ENCODE measurements at regions not wholly inside any gene's neighbourhood (a gene's known extent, or its start where the extent isn't known, plus 50 kb on each side); places are given as distances from the start of the nearest gene placed in this dataset.
"Not testable (repeated sequence)": the region's sequence is repeated elsewhere in the genome, so short reads cannot be mapped to it uniquely, and the experiment has no call there.

DNA sequence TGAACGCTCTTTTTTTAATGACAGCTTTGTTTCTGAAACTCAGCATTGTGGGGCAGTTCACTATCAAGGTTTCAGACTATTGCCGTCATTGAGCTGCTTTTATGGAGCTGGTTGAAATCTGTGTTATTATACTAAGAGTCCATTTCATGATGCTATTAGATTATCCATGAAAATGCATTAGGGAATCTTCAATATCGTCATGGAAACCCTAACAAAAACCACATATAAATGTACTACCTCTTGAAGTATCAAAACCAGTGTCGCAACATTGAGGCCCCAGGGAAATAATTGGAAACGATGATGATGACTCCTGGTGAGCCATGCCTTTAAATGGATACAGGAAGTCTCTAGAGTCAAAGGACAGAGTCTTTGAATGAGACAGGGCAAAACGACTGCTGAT is 231.6 kb upstream of the CPHXL start:
- H3K27me3 ChIP-seq (ENCODE audit: low read depth), result no peaks in the 10 kb centered on the region
- no peak for DNase-seq
- H3K27ac ChIP-seq (replicated peaks), result no peak overlapping the region
- no peaks in the 10 kb centered on the region for H3K9me3 ChIP-seq (replicated peaks)
- H3K4me1 ChIP-seq, result no peaks in the 10 kb centered on the region
- H3K36me3 ChIP-seq, result no peaks in the 10 kb centered on the region
- H3K4me3 ChIP-seq, result no peak overlapping the region
- TF ChIP-seq, protein P1, sequence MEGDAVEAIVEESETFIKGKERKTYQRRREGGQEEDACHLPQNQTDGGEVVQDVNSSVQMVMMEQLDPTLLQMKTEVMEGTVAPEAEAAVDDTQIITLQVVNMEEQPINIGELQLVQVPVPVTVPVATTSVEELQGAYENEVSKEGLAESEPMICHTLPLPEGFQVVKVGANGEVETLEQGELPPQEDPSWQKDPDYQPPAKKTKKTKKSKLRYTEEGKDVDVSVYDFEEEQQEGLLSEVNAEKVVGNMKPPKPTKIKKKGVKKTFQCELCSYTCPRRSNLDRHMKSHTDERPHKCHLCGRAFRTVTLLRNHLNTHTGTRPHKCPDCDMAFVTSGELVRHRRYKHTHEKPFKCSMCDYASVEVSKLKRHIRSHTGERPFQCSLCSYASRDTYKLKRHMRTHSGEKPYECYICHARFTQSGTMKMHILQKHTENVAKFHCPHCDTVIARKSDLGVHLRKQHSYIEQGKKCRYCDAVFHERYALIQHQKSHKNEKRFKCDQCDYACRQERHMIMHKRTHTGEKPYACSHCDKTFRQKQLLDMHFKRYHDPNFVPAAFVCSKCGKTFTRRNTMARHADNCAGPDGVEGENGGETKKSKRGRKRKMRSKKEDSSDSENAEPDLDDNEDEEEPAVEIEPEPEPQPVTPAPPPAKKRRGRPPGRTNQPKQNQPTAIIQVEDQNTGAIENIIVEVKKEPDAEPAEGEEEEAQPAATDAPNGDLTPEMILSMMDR (IDR thresholded peaks at IDR 0.05; ENCODE audit: borderline replicate concordance), result no peak
- intact Hi-C loops (cut with micrococcal nuclease), result no loop called here

DNA sequence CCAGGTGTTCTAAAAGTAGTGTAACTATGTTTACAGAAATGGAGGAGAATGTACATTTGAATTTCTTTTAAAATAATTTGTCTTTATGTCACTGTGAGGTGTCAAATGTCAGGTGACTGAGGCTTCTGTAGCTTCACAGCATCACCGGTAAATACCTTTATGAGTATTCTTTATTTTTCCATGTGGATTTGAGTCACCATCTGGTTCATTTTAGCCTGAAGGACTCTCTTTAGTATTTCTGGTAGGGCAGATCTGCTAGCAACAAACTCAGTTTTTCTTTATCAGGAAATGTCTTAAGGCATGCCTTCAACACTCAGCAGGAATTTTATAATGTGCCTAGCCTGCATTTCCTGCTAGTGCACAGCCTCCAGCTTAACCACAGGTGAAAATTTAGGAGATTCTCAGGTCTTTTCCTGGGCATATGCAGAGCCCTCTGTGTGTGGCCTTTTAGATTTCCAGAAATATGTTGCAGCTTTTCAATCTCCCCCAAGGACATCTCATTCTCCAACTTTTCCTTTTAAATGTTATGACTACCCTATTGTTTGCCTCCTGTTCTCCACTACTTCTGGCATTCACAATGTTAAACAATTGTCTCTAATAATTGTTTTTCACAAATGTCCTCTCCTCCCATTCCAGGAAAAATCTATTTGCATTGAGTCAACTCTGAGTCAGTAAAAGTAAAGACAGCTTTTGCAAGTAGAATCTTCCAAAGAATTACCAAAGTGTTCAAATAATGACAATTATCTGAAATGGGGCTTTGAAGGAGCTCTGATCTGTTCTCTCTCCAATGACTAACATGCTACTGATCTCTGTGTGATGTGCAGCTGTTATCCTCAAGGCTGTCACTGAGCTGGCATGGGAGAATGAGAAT is 239.4 kb upstream of the CPHXL start:
- Histone ChIP-seq H3K27ac (replicated peaks) (no peak overlapping the region), H3K4me3 (no peak overlapping the region), H3K9me3 (replicated peaks) (no peaks in the 10 kb centered on the region), H3K36me3 (no peaks in the 10 kb centered on the region), H3K4me1 (no peaks in the 10 kb centered on the region), H3K27me3 (ENCODE audit: low read depth) (no peaks in the 10 kb centered on the region)
- TF ChIP-seq, protein P1 (IDR thresholded peaks at IDR 0.05; ENCODE audit: borderline replicate concordance), result no peak
- intact Hi-C loops (cut with micrococcal nuclease), result no loop called here
- DNase-seq, result no peak

DNA sequence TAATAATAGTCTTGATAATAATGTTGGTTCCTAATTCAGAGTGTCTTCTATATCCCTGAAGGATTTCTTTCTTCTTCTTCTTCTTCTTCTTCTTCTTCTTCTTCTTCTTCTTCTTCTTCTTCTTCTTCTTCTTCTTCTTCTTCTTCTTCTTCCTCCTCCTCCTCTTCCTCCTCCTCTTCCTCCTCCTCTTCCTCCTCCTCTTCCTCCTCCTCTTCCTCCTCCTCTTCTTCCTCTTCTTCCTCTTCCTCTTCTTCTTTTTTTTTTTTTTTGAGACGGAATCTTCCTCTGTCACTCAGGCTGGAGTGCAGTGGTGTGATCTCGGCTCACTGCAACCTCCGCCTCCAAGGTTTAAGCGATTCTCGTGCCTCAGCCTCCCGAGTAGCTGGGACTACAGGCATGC is 242.8 kb upstream of the CPHXL start:
- intact Hi-C loops (cut with micrococcal nuclease); H3K9me3 ChIP-seq (replicated peaks); H3K4me3 ChIP-seq: not testable (repeated sequence)

GRCh38 chr16:75971334-75971733 is 245.0 kb upstream of the CPHXL start:
- H3K36me3 ChIP-seq, result no peaks in the 10 kb centered on the region

More for the DNA sequence above, 242.8 kb upstream of the CPHXL start:
- not testable (repeated sequence) for H3K36me3 ChIP-seq; H3K27me3 ChIP-seq (ENCODE audit: low read depth); H3K27ac ChIP-seq (replicated peaks); DNase-seq; H3K4me1 ChIP-seq

DNA sequence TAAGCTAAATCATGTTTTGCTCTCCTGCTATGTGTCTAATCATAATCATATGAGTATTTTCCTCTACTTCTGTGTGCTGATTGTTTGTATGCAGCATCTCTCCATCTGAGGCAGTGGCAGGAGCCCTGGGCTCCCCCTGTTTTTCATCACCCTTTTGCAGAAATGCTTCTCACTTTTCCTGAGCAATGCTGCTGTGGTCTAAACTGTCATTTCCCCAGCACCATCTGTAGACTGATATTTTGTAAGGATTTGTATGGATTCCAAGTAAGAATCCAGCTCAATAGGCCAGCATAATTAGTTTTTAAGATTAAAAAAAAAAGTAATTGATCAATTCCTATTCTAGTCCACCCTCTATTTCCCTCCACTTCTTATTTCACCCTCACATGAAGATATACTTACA is 257.0 kb upstream of the CPHXL start:
- Histone ChIP-seq H3K36me3 (no peaks in the 10 kb centered on the region), H3K27me3 (ENCODE audit: low read depth) (no peaks in the 10 kb centered on the region), H3K27ac (replicated peaks) (no peak overlapping the region), H3K9me3 (replicated peaks) (peaks cover 25% of the 10 kb centered on the region), H3K4me1 (no peaks in the 10 kb centered on the region), H3K4me3 (no peak overlapping the region)
- no peak for DNase-seq
- intact Hi-C loops (cut with micrococcal nuclease), result no loop called here
- TF ChIP-seq, protein P1 (IDR thresholded peaks at IDR 0.05; ENCODE audit: borderline replicate concordance), result no peak

More at GRCh38 chr16:75971334-75971733, 245.0 kb upstream of the CPHXL start:
- Histone ChIP-seq H3K9me3 (replicated peaks) (no peaks in the 10 kb centered on the region), H3K27ac (replicated peaks) (no peak overlapping the region), H3K4me3 (no peak overlapping the region), H3K27me3 (ENCODE audit: low read depth) (no peaks in the 10 kb centered on the region), H3K4me1 (no peaks in the 10 kb centered on the region)
- DNase-seq, result no peak
- intact Hi-C loops (cut with micrococcal nuclease), result no loop called here
- TF ChIP-seq, protein P1 (IDR thresholded peaks at IDR 0.05; ENCODE audit: borderline replicate concordance), result no peak

DNA sequence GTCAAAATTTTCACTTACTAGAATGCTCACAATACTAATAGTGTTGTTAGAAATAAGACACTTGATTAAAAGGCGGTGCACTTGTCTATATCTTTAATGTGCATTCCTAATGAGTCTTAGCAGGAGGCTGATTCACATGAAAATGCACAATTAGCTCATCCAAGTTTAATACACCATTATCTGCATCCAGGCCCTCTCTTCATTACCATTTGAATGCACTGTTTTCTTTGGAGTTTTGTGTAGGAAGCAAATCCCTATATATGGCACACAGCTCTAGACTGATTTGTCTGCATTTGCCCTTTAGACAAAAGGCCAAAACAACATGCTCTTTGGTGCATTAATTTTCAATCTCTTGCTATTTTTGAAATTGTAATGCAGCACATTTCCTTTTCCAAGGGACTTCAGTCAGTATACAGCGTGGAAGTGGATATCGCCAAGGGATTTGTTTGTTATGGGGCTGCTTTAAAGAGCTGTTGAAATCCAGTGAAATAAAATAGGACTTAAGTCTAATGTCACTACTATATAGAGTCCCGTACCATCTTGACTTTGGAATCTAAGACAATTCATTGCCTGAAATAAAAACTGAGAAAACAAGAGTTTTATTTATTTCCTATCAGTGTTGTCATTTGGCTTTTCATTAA is 257.6 kb upstream of the CPHXL start:
- peaks cover 25% of the 10 kb centered on the region for H3K9me3 ChIP-seq (replicated peaks)
- no peaks in the 10 kb centered on the region for H3K4me1 ChIP-seq
- no peaks in the 10 kb centered on the region for H3K27me3 ChIP-seq (ENCODE audit: low read depth)
- DNase-seq, result no peak
- intact Hi-C loops (cut with micrococcal nuclease), result no loop called here
- TF ChIP-seq, protein P1 (IDR thresholded peaks at IDR 0.05; ENCODE audit: borderline replicate concordance), result no peak
- H3K4me3 ChIP-seq, result no peak overlapping the region
- H3K27ac ChIP-seq (replicated peaks), result no peak overlapping the region
- H3K36me3 ChIP-seq, result no peaks in the 10 kb centered on the region

Data from left ventricle myocardium inferior (tissue), 1 donor.